ENCODE measurements at regions not wholly inside any gene's neighbourhood (a gene's known extent, or its start where the extent isn't known, plus 50 kb on each side); places are given as distances from the start of the nearest gene placed in this dataset.
"Not testable (repeated sequence)": the region's sequence is repeated elsewhere in the genome, so short reads cannot be mapped to it uniquely, and the experiment has no call there.

DNA sequence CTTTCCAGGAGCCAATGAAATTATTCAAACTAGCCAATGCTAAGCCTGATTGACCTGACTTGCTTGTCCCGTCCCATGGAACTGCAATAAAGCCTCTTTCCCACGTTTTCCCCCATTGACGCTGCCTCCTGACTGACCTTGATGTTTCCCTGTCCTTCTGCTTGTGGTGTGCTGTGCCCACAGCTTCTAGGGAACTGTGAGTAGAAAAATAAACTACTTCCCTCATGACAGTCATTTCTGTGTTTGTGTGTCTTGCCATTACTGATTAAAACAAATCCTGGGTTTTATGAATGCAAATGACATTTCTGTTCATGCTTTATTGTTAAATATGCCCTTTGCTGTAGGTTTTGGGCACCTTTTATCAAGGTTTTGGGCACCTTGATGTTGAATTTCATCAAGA, 91.3 kb upstream of the ABI1 start:
- DNase-seq: no peak

GRCh38 chr10:26951650-26952049, 90.9 kb upstream of the ABI1 start:
- DNase-seq: no peak

DNA sequence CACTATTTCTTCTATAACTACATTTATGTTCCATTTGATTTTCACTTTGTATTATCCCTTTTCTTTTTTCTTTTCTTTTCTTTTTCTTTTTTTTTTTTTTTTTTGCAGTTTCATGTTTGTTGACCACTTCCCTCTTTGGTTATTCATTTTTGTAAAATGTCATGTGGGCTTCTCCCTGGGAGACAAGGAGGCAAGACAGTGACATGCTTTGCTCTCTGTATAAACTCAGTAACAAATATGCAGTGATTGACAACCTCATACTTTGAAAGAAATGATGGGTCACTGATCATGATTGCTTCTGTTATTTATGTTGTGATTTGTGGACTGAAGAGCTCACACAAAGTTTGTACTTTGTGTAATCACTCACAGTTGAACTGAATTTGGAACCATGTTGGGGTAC, 90.2 kb upstream of the ABI1 start:
- DNase-seq: no peak

GRCh38 chr10:26946102-26946811, 85.5 kb upstream of the ABI1 start:
- DNase-seq: no peak

DNA sequence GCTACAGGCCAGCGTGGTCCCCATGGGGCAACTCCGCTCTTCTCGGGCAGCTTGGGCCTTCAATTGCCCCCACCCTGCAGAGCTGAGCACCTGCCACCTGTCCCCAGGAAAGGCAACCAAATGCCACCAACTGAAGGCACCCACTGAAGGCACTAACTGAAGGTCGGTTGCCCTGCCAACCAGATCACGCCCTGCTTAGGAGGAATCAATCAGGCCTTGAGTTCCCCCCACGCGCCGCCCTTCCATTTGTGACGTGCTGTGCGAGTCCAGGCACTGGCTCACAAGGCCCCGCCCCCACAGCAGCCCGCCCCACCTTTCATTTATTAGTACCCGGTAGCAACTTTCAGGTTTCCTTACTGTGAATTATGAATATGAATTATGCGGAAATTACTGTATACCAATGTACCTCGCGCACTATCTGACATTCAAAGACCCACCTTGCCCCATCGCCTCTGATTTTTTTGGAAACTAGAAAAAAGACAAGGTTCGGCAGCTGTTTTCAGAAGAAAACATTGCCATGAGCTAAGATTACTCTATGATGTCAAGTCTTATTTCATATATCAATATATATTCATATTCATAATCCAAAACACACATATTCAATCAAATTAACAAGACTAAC, 83.6 kb upstream of the ABI1 start:
- DNase-seq: peak in 1 of 4 experiments; percentile 12

DNA sequence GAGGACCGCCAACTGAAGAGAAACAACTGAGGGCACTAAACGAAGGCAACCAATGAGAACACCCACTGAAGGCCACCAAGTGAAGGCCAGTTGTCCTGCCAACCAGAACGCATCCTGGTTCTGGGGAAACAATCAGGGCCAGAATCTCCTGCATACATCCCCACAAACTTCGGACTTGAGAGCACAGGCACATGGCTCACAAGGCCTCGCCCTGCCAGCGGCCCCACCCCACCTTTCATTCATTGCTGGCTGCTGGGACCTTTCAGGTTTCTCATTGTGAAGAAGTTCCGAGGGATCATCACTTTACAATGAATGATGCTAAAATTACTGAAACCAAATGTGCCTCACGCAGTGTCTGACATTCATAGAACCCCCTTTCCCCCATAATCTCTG, 79.2 kb upstream of the ABI1 start:
- no peak for DNase-seq

GRCh38 chr10:26939290-26939961, 78.7 kb upstream of the ABI1 start:
- no peak for DNase-seq

DNA sequence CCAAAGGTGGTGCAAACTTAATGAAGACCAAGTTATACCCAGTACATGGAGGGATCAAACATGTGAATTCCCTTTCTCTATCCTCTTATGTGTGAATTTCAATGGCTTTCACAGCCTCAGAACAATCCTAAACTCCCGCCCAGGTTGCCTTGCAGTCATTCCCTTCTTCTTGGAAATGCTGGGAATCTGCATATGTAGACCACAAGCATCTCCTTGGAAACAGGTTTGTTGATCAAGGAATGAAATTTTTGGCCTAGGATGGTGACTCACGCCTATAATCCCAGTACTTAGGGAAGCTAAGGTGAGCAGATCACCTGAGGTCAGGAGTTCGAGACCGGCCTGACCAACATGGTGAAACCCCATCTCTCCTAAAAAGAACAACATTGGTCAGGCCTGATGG, 77.8 kb upstream of the ABI1 start:
- DNase-seq: no peak

DNA sequence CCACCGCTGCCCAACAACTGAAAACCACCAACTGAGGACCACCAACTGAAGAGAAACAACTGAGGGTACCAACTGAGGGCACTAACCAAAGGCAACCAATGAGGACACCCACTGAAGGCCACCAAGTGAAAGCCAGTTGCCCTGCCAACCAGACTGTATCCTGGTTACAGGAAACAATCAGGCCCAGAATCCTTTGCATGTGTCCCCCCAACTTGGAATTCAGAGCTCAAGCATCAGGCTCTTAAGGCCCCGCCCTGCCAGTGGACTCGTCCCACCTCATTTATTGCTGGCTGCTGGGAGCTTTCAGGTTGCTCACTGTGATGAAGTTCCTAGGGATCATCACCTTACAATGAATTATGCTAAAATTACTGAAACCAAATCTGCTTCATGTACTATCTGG, 76.6 kb upstream of the ABI1 start:
- no peak for DNase-seq

- not testable (repeated sequence) for DNase-seq
These were observed 73.4 kb upstream of the ABI1 start for GRCh38 chr10:26934190-26934589.

DNA sequence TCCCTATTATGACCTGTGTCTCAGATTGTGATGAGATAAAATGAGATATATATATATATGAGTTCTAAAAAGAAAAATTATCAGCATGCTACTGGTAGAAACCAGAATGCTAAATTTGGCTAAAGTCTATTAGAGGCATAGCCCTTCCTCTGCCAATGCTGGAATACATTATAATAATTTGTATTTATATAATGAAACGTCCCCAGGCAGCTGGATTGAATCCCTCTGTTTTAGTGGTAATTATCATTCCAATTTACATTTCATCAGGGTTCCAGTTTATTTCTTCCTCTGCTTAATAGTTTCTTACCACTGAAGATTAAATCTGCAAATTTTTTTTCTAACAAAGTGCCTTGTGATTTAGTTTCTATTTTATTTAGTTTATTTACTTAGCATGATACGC, 71.8 kb upstream of the ABI1 start:
- no peak for DNase-seq

- DNase-seq: peak in 1 of 4 experiments; percentile 6
These were observed 70.5 kb upstream of the ABI1 start for GRCh38 chr10:26931223-26931622.

DNA sequence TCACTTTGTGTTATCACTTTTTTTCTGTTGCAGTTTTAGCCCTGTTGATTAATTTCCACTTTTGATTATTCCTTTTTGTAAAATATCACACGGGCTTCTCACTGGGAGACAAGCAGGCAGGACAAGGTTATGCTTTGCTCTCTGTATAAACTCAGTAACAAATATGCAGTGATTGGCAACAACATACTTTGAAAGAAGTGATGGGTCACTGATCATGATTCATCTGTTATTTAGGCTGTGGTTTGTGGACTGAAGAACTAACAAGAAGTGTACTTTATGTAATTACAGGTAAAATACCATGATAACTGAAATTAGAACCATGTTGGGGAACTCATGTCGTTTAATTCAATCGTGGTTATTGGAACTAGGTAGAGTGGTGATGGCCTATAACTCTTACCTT, 62.1 kb upstream of the ABI1 start:
- DNase-seq: not testable (repeated sequence)

DNA sequence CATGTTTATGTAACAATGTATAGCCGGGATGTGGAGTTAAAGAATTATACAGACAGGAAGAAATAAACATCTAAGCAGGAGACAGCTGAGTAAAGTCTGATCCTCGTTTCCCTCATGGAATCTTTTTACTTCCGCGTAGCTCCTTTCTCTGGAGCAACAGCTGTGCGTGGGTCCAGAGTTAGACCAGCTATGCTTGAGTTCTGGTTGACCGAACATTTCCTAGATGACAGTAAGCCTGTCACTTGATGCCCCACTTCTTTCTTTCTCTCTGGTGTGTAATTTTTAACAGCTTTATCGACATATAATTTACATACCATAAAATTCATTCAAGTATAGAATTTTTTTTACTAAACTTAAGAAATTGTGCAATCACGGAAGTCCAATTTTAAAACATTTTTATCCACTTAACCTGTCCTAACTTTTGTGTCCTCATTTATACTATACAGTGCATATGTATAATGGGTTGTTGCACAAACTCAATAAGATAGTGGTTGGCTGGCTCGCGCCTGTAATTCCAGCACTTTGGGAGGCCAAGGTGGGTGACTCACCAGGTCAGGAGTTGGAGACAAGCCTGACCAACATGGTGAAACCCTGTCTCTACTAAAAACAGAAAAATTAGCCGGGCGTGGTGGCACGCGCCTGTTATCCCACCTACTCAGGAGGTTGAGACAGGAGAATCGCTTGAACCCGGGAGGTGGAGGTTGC, 58.5 kb upstream of the ABI1 start:
- not testable (repeated sequence) for DNase-seq

- no peak for DNase-seq
These were observed 54.1 kb upstream of the ABI1 start for GRCh38 chr10:26914898-26915297.

- no peak for DNase-seq
These were observed 51.2 kb upstream of the ABI1 start for GRCh38 chr10:26911811-26912461.

Data from activated naive CD4-positive, alpha-beta T cell (primary cell).